Activated T-cell treated with anti-CD3 and anti-CD28 coated beads, Interleukin-2, amount 50 U/mL, for 24 hours (primary cell): ENCODE measurements at regions not wholly inside any gene's neighbourhood (a gene's known extent, or its start where the extent isn't known, plus 50 kb on each side); places are given as distances from the start of the nearest gene placed in this dataset.

ENCODE experiments used
- DNase-seq: peaks from one replicate; pipeline ENCODE4 v3.0.0-alpha.2; 2020
- H3K27ac Mint-ChIP-seq: 2 replicates; pipeline ENCODE4 v1.8.0; 2020; ENCODE audit warnings: mild to moderate bottlenecking, mixed read lengths
- H3K27me3 Mint-ChIP-seq: 2 replicates; pipeline ENCODE4 v1.8.0; 2020; ENCODE audit warnings: mixed read lengths
- H3K36me3 Mint-ChIP-seq: 2 replicates; pipeline ENCODE4 v1.8.0; 2020; ENCODE audit warnings: low read depth, mixed read lengths
- H3K4me1 Mint-ChIP-seq: 2 replicates; pipeline ENCODE4 v1.8.0; 2020; ENCODE audit warnings: low read depth, mixed read lengths
- H3K4me3 Mint-ChIP-seq: 2 replicates; pipeline ENCODE4 v1.8.0; 2020; ENCODE audit warnings: mild to moderate bottlenecking, moderate library complexity, mixed read lengths
- H3K9me3 Mint-ChIP-seq: 2 replicates; pipeline ENCODE4 v1.8.0; 2020; ENCODE audit warnings: mixed read lengths

- no peak for DNase-seq
- Mint-ChIP-seq H3K27me3 (peaks cover 5% of the 10 kb centered on the region), H3K27ac (no peak overlapping the region), H3K36me3 (no peaks in the 10 kb centered on the region), H3K4me1 (no peaks in the 10 kb centered on the region), H3K4me3 (no peak overlapping the region), H3K9me3 (no peaks in the 10 kb centered on the region)
Observed at GRCh38 chr12:104844123-104844522, 114.0 kb downstream of the SLC41A2 start.

DNA sequence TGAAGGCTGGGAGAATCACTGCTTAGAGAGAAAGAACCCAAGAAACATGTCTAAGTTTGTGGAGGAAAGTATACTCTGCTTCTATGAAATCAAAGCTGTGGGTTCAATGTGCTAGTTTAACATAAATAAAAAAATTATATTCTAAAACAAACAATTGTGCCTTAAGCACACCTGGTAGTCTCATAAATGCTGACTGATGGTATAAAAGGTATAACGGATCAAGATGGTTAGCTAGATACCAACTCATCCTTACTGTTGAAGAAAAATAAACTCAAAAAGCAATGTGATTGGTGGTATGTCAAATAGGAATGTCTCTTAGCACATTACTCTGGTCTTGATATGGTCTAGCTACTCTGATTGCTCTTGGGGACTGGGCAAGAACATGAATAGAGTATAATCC is 117.8 kb downstream of the SLC41A2 start:
- Mint-ChIP-seq H3K27me3 (no peaks in the 10 kb centered on the region), H3K36me3 (no peaks in the 10 kb centered on the region), H3K4me3 (no peak overlapping the region), H3K4me1 (no peaks in the 10 kb centered on the region), H3K9me3 (no peaks in the 10 kb centered on the region), H3K27ac (no peak overlapping the region)
- DNase-seq = no peak

GRCh38 chr12:104835317-104835716 is 122.8 kb downstream of the SLC41A2 start:
- no peaks in the 10 kb centered on the region for H3K9me3 Mint-ChIP-seq
- H3K4me1 Mint-ChIP-seq = no peaks in the 10 kb centered on the region
- H3K27ac Mint-ChIP-seq = no peak overlapping the region
- H3K4me3 Mint-ChIP-seq = no peak overlapping the region
- no peaks in the 10 kb centered on the region for H3K27me3 Mint-ChIP-seq
- no peaks in the 10 kb centered on the region for H3K36me3 Mint-ChIP-seq
- DNase-seq = no peak

DNA sequence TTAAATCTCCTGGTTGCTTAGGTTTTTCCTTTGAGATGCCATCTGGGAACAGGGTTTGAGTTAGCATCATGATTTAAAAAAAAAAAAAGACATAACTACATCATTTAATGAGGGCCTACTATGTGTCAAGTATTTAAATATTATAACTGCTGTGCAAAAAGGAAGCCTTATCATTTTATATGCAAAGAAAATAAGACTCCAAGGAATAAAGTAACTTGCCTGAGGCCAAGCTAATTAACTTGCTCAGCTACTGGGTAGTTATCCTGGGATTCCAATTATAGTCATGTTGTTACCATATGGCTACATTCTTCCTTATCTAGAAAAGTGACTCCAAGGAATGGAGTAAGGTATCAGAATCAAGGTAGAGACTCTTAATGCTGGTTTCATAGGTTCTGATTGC is 123.5 kb downstream of the SLC41A2 start:
- no peak overlapping the region for H3K4me3 Mint-ChIP-seq
- H3K9me3 Mint-ChIP-seq = no peaks in the 10 kb centered on the region
- H3K27me3 Mint-ChIP-seq = no peaks in the 10 kb centered on the region
- no peak overlapping the region for H3K27ac Mint-ChIP-seq
- H3K36me3 Mint-ChIP-seq = no peaks in the 10 kb centered on the region
- DNase-seq = no peak
- no peaks in the 10 kb centered on the region for H3K4me1 Mint-ChIP-seq

- Mint-ChIP-seq H3K36me3 (no peaks in the 10 kb centered on the region), H3K27me3 (no peaks in the 10 kb centered on the region), H3K27ac (no peak overlapping the region), H3K9me3 (no peaks in the 10 kb centered on the region), H3K4me3 (no peak overlapping the region), H3K4me1 (no peaks in the 10 kb centered on the region)
- no peak for DNase-seq
Observed at GRCh38 chr12:104833756-104834155, 124.3 kb downstream of the SLC41A2 start.

DNA sequence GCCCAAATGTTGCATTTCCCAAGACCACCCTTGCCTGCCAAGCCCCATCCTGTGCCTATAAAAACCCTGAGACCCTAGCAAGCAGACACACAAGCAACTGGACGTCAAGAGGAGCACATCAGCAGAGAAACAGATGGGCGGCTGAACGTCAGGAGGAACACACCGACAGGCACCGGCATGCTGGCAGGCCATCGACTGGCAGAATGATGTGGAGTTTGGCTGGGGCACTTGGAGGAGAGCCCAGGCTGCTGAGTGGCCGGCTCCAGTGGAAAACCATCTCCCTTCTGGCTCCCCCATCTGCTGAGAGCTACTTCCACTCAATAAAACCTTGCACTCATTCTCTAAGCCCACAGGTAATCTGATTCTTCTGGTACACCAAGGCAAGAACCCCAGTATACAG is 130.1 kb downstream of the SLC41A2 start:
- Mint-ChIP-seq H3K27ac (no peak overlapping the region), H3K4me1 (peaks cover under 1% of the 10 kb centered on the region), H3K27me3 (no peaks in the 10 kb centered on the region), H3K9me3 (peaks cover 11% of the 10 kb centered on the region), H3K4me3 (no peak overlapping the region), H3K36me3 (peaks cover 3% of the 10 kb centered on the region)
- DNase-seq = no peak

DNA sequence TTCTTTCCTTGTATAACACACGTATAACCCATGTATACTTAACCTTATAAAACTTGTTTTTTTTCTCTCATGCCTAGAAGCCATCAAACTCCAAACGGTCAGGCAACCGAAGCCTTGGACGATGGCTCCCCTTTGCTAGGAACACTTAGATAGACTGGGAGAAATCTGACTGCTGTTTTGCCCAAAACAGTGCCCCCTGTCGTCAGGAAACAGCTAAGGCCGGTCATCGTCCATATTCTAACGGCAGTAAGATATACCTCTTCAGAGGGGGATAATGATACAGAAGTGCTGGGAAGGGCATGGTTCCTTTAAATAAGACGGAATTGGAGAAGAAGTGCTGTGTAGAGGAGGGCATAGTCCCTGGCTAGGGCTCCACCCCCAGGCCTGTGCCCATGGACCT is 130.5 kb downstream of the SLC41A2 start:
- Mint-ChIP-seq H3K36me3 (peaks cover 3% of the 10 kb centered on the region), H3K4me3 (no peak overlapping the region), H3K4me1 (peaks cover 5% of the 10 kb centered on the region), H3K27ac (no peak overlapping the region), H3K9me3 (peaks cover 11% of the 10 kb centered on the region), H3K27me3 (no peaks in the 10 kb centered on the region)
- DNase-seq = no peak

DNA sequence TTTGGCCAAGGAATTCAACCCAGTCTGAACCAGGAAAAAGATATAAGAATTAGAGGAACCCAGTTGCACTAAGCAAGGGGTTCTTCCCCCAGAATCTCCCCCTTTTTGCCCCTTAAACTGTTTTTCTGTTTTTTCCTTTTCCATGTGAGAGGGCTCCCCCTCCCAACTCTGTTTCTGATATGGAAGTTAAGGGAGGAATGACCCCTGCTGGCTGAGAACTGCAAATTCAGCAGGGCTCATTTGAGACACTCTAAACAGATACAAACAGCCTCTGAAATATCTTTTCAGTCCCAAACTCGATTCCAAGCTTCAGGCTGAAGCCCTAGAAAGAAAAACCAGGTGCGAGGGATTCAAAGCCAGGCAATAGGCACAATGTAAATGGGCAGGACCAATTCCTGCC is 132.7 kb downstream of the SLC41A2 start:
- Mint-ChIP-seq H3K4me1 (peaks cover 7% of the 10 kb centered on the region), H3K4me3 (no peak overlapping the region), H3K27me3 (no peaks in the 10 kb centered on the region), H3K9me3 (peaks cover 11% of the 10 kb centered on the region), H3K36me3 (peaks cover 3% of the 10 kb centered on the region), H3K27ac (no peak overlapping the region)
- DNase-seq = no peak

- H3K4me3 Mint-ChIP-seq = no peak overlapping the region
- DNase-seq = no peak
- H3K36me3 Mint-ChIP-seq = peaks cover 3% of the 10 kb centered on the region
- H3K4me1 Mint-ChIP-seq = peaks cover 7% of the 10 kb centered on the region
- peaks cover 11% of the 10 kb centered on the region for H3K9me3 Mint-ChIP-seq
- no peak overlapping the region for H3K27ac Mint-ChIP-seq
- H3K27me3 Mint-ChIP-seq = no peaks in the 10 kb centered on the region
Observed at GRCh38 chr12:104823985-104824461, 134.1 kb downstream of the SLC41A2 start.

- H3K36me3 Mint-ChIP-seq = peaks cover 3% of the 10 kb centered on the region
- no peaks in the 10 kb centered on the region for H3K27me3 Mint-ChIP-seq
- peaks cover 11% of the 10 kb centered on the region for H3K9me3 Mint-ChIP-seq
- H3K27ac Mint-ChIP-seq = no peak overlapping the region
- peaks cover 7% of the 10 kb centered on the region for H3K4me1 Mint-ChIP-seq
- no peak overlapping the region for H3K4me3 Mint-ChIP-seq
- no peak for DNase-seq
Observed at GRCh38 chr12:104822941-104823340, 135.1 kb downstream of the SLC41A2 start.

GRCh38 chr12:104816845-104817503 is 141.1 kb downstream of the SLC41A2 start:
- Mint-ChIP-seq H3K36me3 (no peaks in the 10 kb centered on the region), H3K27ac (no peak overlapping the region), H3K4me3 (no peak overlapping the region), H3K9me3 (no peaks in the 10 kb centered on the region), H3K4me1 (no peaks in the 10 kb centered on the region), H3K27me3 (peaks cover 3% of the 10 kb centered on the region)
- DNase-seq = no peak

DNA sequence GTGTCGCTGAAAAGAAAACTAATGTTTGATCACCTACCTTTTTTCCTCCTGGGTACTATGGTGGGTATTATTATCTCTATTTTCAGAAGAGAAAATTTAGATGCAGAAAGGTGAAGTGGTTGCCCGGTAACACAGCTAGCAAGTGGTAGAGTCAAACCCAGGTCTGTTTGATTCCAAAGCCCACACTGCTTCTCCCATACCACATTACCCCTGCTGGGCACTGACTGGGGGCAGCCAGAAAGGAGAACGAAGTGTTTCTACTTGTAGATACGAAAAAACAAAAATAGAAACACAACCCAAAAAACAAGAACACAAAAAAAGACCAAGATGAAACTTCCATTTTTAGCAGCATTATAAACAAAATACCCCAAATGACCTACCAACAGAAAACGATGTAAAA is 142.2 kb downstream of the SLC41A2 start:
- DNase-seq = no peak
- Mint-ChIP-seq H3K27me3 (peaks cover 3% of the 10 kb centered on the region), H3K4me3 (no peak overlapping the region), H3K4me1 (no peaks in the 10 kb centered on the region), H3K9me3 (no peaks in the 10 kb centered on the region), H3K27ac (no peak overlapping the region), H3K36me3 (no peaks in the 10 kb centered on the region)

DNA sequence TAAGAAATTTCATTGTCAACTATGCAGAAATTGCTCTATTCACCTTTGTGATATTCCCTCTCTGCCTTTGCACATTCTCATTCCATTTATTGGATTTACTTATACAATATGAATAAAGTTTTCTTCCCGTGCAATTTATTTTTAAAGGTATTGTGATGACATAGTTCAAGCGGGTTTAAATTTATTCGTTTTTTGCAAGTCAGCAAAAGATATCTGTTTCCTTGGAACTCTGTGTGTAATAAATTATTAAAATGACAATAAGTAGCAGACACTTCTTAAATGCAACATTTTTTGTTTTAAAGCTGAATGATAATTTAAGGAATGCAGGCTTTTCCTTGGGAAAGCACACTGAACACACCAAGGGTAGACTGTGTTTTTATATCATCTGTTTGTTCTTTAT is 143.1 kb downstream of the SLC41A2 start:
- H3K4me1 Mint-ChIP-seq = no peaks in the 10 kb centered on the region
- no peak for DNase-seq
- no peak overlapping the region for H3K4me3 Mint-ChIP-seq
- H3K27me3 Mint-ChIP-seq = peaks cover 3% of the 10 kb centered on the region
- H3K27ac Mint-ChIP-seq = no peak overlapping the region
- no peaks in the 10 kb centered on the region for H3K9me3 Mint-ChIP-seq
- H3K36me3 Mint-ChIP-seq = no peaks in the 10 kb centered on the region
